HTR-8/SVneo (cell line): ENCODE measurements at regions not wholly inside any gene's neighbourhood (a gene's known extent, or its start where the extent isn't known, plus 50 kb on each side); places are given as distances from the start of the nearest gene placed in this dataset.

Experiments
- DNase-seq: peaks from one replicate; pipeline ENCODE4 v3.0.0; 2011; ENCODE audit warnings: low spot score, mixed read lengths; ENCODE audit not compliant: insufficient read length
- FAIRE-seq: peaks from 2 replicates; lab custom pipeline; 2011; peaks lifted over from hg19 to GRCh38; lab: Jason Lieb, UNC

- FAIRE-seq = no peak
Observed at GRCh38 chr12:46442738-46443137, 70.2 kb upstream of the SLC38A2 start.

GRCh38 chr12:46442239-46442638, 69.7 kb upstream of the SLC38A2 start:
- DNase-seq (no peak), FAIRE-seq (no peak)

More at GRCh38 chr12:46442738-46443137, 70.2 kb upstream of the SLC38A2 start:
- DNase-seq = no peak

- FAIRE-seq (peak; percentile 9), DNase-seq (no peak)
Observed at GRCh38 chr12:46439793-46440511, 67.4 kb upstream of the SLC38A2 start.

- FAIRE-seq (no peak), DNase-seq (no peak)
Observed at GRCh38 chr12:46438719-46439319, 66.2 kb upstream of the SLC38A2 start.

GRCh38 chr12:46438256-46438655, 65.7 kb upstream of the SLC38A2 start:
- no peak for FAIRE-seq

GRCh38 chr12:46437469-46437868, 64.9 kb upstream of the SLC38A2 start:
- FAIRE-seq (no peak), DNase-seq (no peak)

More at GRCh38 chr12:46438256-46438655, 65.7 kb upstream of the SLC38A2 start:
- DNase-seq = no peak

GRCh38 chr12:46436747-46437146, 64.2 kb upstream of the SLC38A2 start:
- FAIRE-seq (no peak), DNase-seq (no peak)

GRCh38 chr12:46435625-46436024, 63.1 kb upstream of the SLC38A2 start:
- DNase-seq (no peak), FAIRE-seq (no peak)

- DNase-seq (no peak), FAIRE-seq (no peak)
Observed at GRCh38 chr12:46435029-46435428, 62.5 kb upstream of the SLC38A2 start.

- FAIRE-seq (no peak), DNase-seq (no peak)
Observed at GRCh38 chr12:46433829-46434228, 61.3 kb upstream of the SLC38A2 start.

GRCh38 chr12:46432325-46432724, 59.8 kb upstream of the SLC38A2 start:
- DNase-seq (no peak), FAIRE-seq (no peak)

GRCh38 chr12:46430340-46430948, 57.9 kb upstream of the SLC38A2 start:
- peak; percentile 26 for FAIRE-seq
- DNase-seq = peak; percentile 72
